Suprapubic skin (tissue), 4 donors: ENCODE measurements at regions not wholly inside any gene's neighbourhood (a gene's known extent, or its start where the extent isn't known, plus 50 kb on each side); places are given as distances from the start of the nearest gene placed in this dataset.

ENCODE experiments used
- DNase-seq, 2 donors: peaks; one replicate each; pipeline ENCODE4 v3.0.0-alpha.2; 2019; ENCODE audit warnings: low spot score in 2 of 2
- H3K27ac ChIP-seq: fragments of 200-600 bp; sonication (generic); one replicate; pipeline ENCODE4 v1.5.1; 2019
- H3K27me3 ChIP-seq: fragments of 200-600 bp; sonication (generic); one replicate; pipeline ENCODE4 v1.5.1; 2019
- H3K36me3 ChIP-seq: fragments of 200-600 bp; sonication (generic); one replicate; pipeline ENCODE4 v1.5.1; 2019
- H3K4me1 ChIP-seq: fragments of 200-600 bp; sonication (generic); one replicate; pipeline ENCODE4 v1.5.1; 2019
- H3K4me3 ChIP-seq: fragments of 200-600 bp; sonication (generic); one replicate; pipeline ENCODE4 v1.5.1; 2019; ENCODE audit warnings: mild to moderate bottlenecking
- H3K9me3 ChIP-seq: fragments of 200-600 bp; sonication (generic); one replicate; pipeline ENCODE4 v1.5.1; 2019
- EP300 ChIP-seq: sonication (generic); formaldehyde crosslinking; IDR thresholded peaks from one replicate; pipeline ENCODE4 v1.6.1; 2017; ENCODE audit warnings: antibody characterized with exemption
- POLR2A ChIP-seq, 2 donors: fragments of 450-650 bp; IDR thresholded peaks; one replicate each; pipeline ENCODE4 v1.6.1; 2017; ENCODE audit warnings: antibody characterized with exemption in 2 of 2, mild to moderate bottlenecking in 2 of 2, moderate library complexity in 2 of 2
- POLR2AphosphoS5 ChIP-seq, 3 donors: sonication (generic); formaldehyde crosslinking; IDR thresholded peaks; one replicate each; pipeline ENCODE4 v1.6.1; 2017; ENCODE audit warnings: antibody characterized with exemption in 3 of 3
- WGBS: methylation state at CpG from one replicate; pipeline ENCODE4 v1.1.5; 2018; 5-methylcytosine and 5-hydroxymethylcytosine counted together
- TF ChIP-seq, protein P1 (sequence below), 2 donors: fragments of 200-600 bp in 1 of 2; fragments of 450-650 bp in 1 of 2; sonication (generic) in 1 of 2; IDR thresholded peaks; one replicate each; pipeline ENCODE4 v1.5.1; 2016 to 2019; ENCODE audit warnings: antibody characterized with exemption in 2 of 2, mild to moderate bottlenecking in 1 of 2, moderate library complexity in 1 of 2

DNA sequence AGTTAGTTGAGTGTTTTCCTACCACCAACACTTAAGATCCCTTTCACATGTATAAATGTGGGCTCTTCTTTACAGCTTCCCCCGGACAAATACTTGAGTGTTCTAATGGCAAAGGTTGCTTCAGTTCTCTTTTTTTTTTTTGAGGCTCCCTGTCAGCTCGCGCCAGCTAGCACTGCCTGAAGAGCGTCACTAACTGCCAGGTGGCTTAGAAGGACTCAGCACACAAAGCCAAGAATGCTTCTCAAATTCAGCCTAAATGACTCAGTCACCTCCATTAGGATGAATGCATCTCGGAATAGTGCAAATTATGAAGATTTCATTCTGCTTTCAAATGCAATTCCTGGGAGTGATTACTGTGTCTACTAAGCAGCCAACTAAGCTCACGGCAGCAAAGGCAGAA, 150.7 kb upstream of the BTBD3 start:
- Histone ChIP-seq H3K4me3 (no peak overlapping the region), H3K27me3 (no peaks in the 10 kb centered on the region), H3K27ac (no peak overlapping the region), H3K9me3 (no peaks in the 10 kb centered on the region), H3K4me1 (no peaks in the 10 kb centered on the region), H3K36me3 (no peaks in the 10 kb centered on the region)
- TF ChIP-seq POLR2AphosphoS5 (IDR thresholded peaks at IDR 0.05) = no peak
- no peak for TF ChIP-seq EP300
- TF ChIP-seq POLR2A (IDR thresholded peaks at IDR 0.05) = no peak
- no peak for DNase-seq
- 47% methylated on average over 6 of the region's 6 CpGs for WGBS

- no peak for TF ChIP-seq POLR2AphosphoS5 (IDR thresholded peaks at IDR 0.05)
- TF ChIP-seq, protein P1, sequence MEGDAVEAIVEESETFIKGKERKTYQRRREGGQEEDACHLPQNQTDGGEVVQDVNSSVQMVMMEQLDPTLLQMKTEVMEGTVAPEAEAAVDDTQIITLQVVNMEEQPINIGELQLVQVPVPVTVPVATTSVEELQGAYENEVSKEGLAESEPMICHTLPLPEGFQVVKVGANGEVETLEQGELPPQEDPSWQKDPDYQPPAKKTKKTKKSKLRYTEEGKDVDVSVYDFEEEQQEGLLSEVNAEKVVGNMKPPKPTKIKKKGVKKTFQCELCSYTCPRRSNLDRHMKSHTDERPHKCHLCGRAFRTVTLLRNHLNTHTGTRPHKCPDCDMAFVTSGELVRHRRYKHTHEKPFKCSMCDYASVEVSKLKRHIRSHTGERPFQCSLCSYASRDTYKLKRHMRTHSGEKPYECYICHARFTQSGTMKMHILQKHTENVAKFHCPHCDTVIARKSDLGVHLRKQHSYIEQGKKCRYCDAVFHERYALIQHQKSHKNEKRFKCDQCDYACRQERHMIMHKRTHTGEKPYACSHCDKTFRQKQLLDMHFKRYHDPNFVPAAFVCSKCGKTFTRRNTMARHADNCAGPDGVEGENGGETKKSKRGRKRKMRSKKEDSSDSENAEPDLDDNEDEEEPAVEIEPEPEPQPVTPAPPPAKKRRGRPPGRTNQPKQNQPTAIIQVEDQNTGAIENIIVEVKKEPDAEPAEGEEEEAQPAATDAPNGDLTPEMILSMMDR (IDR thresholded peaks at IDR 0.05) = no peak
- TF ChIP-seq POLR2A (IDR thresholded peaks at IDR 0.05) = no peak
- no peak for TF ChIP-seq EP300
- no peaks in the 10 kb centered on the region for H3K36me3 ChIP-seq
- no peaks in the 10 kb centered on the region for H3K4me1 ChIP-seq
- 74% methylated on average over 3 of the region's 3 CpGs for WGBS
- H3K4me3 ChIP-seq = no peak overlapping the region
- no peaks in the 10 kb centered on the region for H3K9me3 ChIP-seq
- H3K27ac ChIP-seq = no peak overlapping the region
- no peak for DNase-seq
- H3K27me3 ChIP-seq = no peaks in the 10 kb centered on the region
Observed at GRCh38 chr20:11769825-11770224, 147.9 kb upstream of the BTBD3 start.

GRCh38 chr20:11772226-11772730, 145.4 kb upstream of the BTBD3 start:
- no peak overlapping the region for H3K4me3 ChIP-seq
- H3K4me1 ChIP-seq = no peaks in the 10 kb centered on the region
- no peaks in the 10 kb centered on the region for H3K27me3 ChIP-seq
- TF ChIP-seq POLR2AphosphoS5 (IDR thresholded peaks at IDR 0.05) = no peak
- no peak for TF ChIP-seq EP300
- TF ChIP-seq, protein P1 (IDR thresholded peaks at IDR 0.05) = no peak
- TF ChIP-seq POLR2A (IDR thresholded peaks at IDR 0.05) = no peak
- H3K27ac ChIP-seq = no peak overlapping the region
- DNase-seq = no peak
- no peaks in the 10 kb centered on the region for H3K9me3 ChIP-seq
- WGBS = 75% methylated on average over 2 of the region's 2 CpGs
- no peaks in the 10 kb centered on the region for H3K36me3 ChIP-seq

DNA sequence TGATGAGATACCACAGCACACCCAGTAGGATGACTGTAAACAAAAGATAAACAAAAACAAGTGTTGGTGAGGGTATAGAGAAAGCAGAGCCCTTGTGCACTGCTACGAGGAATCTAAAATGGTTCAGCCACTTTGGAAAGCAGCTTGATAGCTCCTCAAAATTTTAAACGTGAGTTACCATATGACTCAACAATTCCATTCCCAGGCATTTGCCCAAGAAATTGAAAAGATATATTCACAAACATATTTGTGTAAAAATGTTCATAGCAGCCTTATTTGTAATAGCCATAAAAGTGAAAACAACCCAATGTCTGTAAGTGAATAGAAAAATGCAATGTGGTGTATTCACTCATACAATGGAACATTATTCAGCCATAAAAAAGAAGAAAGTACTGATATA, 141.0 kb upstream of the BTBD3 start:
- Histone ChIP-seq H3K27ac (no peak overlapping the region), H3K4me1 (no peaks in the 10 kb centered on the region), H3K36me3 (no peaks in the 10 kb centered on the region), H3K9me3 (no peaks in the 10 kb centered on the region), H3K27me3 (no peaks in the 10 kb centered on the region), H3K4me3 (no peak overlapping the region)
- no peak for DNase-seq
- WGBS = 61% methylated on average over 2 of the region's 2 CpGs
- TF ChIP-seq POLR2A (IDR thresholded peaks at IDR 0.05) = no peak
- TF ChIP-seq EP300 = no peak
- TF ChIP-seq POLR2AphosphoS5 (IDR thresholded peaks at IDR 0.05) = no peak

DNA sequence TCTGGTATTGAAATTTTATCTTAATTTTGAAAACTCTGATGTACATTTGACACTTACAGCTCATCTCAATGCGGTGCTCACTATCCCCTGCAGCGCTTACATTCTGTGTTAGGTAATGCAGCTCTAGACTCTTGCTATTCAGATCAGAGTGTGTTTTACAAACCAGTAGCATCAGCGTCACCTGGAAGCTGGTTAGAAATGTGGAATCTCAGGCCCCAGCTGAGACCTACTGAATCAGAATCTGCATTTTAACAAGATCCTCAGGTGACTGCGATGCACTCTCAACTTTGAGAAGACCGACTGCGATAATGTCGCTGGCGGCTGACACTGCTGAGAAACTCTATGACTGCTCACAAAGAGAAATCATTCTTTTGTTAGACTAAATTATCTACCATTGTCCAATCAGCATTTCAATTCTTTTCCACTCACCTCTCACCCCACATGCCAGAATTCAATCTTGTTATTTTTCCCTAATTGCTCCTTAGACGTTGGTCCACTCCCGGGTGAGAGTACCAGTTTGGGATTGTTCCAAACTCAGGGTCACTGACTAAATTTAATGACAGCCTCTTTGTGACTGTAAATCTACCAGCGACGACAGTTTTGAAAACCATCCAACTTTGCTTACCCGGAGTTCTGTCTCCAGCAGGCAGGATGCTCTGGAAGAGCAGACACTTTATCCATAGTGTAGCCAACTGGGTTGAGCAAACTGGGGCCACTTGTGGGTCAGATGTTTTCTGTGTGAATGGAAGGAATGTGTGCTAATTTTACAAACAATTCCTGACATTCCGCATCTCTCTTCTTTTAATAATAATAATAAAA, 140.1 kb upstream of the BTBD3 start:
- Histone ChIP-seq H3K27ac (no peak overlapping the region), H3K4me3 (no peak overlapping the region), H3K9me3 (no peaks in the 10 kb centered on the region), H3K4me1 (no peaks in the 10 kb centered on the region), H3K27me3 (no peaks in the 10 kb centered on the region), H3K36me3 (no peaks in the 10 kb centered on the region)
- no peak for TF ChIP-seq EP300
- no peak for TF ChIP-seq POLR2AphosphoS5 (IDR thresholded peaks at IDR 0.05)
- TF ChIP-seq, protein P1 (IDR thresholded peaks at IDR 0.05) = no peak
- no peak for TF ChIP-seq POLR2A (IDR thresholded peaks at IDR 0.05)
- DNase-seq = no peak
- 54% methylated on average over 14 of the region's 14 CpGs for WGBS

- no peaks in the 10 kb centered on the region for H3K36me3 ChIP-seq
- H3K4me1 ChIP-seq = no peaks in the 10 kb centered on the region
- TF ChIP-seq EP300 (no peak), POLR2A (IDR thresholded peaks at IDR 0.05) (no peak), POLR2AphosphoS5 (IDR thresholded peaks at IDR 0.05) (no peak)
- TF ChIP-seq, protein P1 (IDR thresholded peaks at IDR 0.05) = no peak
- no peak for DNase-seq
- 33% methylated on average over 5 of the region's 5 CpGs for WGBS
- no peaks in the 10 kb centered on the region for H3K27me3 ChIP-seq
- H3K4me3 ChIP-seq = no peak overlapping the region
- H3K27ac ChIP-seq = no peak overlapping the region
- no peaks in the 10 kb centered on the region for H3K9me3 ChIP-seq
Observed at GRCh38 chr20:11778206-11778570, 139.5 kb upstream of the BTBD3 start.
